ENCODE measurements at regions not wholly inside any gene's neighbourhood (a gene's known extent, or its start where the extent isn't known, plus 50 kb on each side); places are given as distances from the start of the nearest gene placed in this dataset.

GRCh38 chr14:99023371-99023770 lies 248.6 kb downstream of the BCL11B start:
- Mint-ChIP-seq H3K4me3 (no peak overlapping the region), H3K9me3 (peaks cover 12% of the 10 kb centered on the region), H3K36me3 (ENCODE audit: low read depth) (peaks cover 8% of the 10 kb centered on the region), H3K4me1 (peaks cover 10% of the 10 kb centered on the region), H3K27ac (no peak overlapping the region), H3K27me3 (no peaks in the 10 kb centered on the region)
- no peak for DNase-seq
- CTCF ChIA-PET: interaction anchor here (0.6 kb wide), 1 partner anchor 1615 kb away, joined by 3 read pairs; no protein-coding TSS in a partner anchor
- POLR2A ChIA-PET: no interaction called here

GRCh38 chr14:99024926-99025325 lies 247.1 kb downstream of the BCL11B start:
- POLR2A ChIA-PET: no interaction called here
- CTCF ChIA-PET: no interaction called here
- H3K27me3 Mint-ChIP-seq: no peaks in the 10 kb centered on the region
- H3K9me3 Mint-ChIP-seq: peaks cover 12% of the 10 kb centered on the region
- no peak for DNase-seq
- no peak overlapping the region for H3K27ac Mint-ChIP-seq
- no peak overlapping the region for H3K4me3 Mint-ChIP-seq
- H3K4me1 Mint-ChIP-seq: peaks cover 10% of the 10 kb centered on the region
- H3K36me3 Mint-ChIP-seq (ENCODE audit: low read depth): peaks cover 8% of the 10 kb centered on the region

GRCh38 chr14:99025418-99025817 lies 246.6 kb downstream of the BCL11B start:
- H3K4me1 Mint-ChIP-seq: peaks cover 8% of the 10 kb centered on the region

GRCh38 chr14:99026471-99026870 lies 245.5 kb downstream of the BCL11B start:
- Mint-ChIP-seq H3K27me3 (no peaks in the 10 kb centered on the region), H3K4me1 (peaks cover 7% of the 10 kb centered on the region), H3K36me3 (ENCODE audit: low read depth) (peaks cover 8% of the 10 kb centered on the region), H3K4me3 (no peak overlapping the region), H3K27ac (no peak overlapping the region), H3K9me3 (peaks cover 12% of the 10 kb centered on the region)
- no peak for DNase-seq
- POLR2A ChIA-PET: no interaction called here
- CTCF ChIA-PET: no interaction called here

More at GRCh38 chr14:99025418-99025817, 246.6 kb downstream of the BCL11B start:
- Mint-ChIP-seq H3K27me3 (no peaks in the 10 kb centered on the region), H3K9me3 (peaks cover 12% of the 10 kb centered on the region), H3K27ac (no peak overlapping the region), H3K4me3 (no peak overlapping the region), H3K36me3 (ENCODE audit: low read depth) (peaks cover 8% of the 10 kb centered on the region)
- POLR2A ChIA-PET: no interaction called here
- CTCF ChIA-PET: no interaction called here
- no peak for DNase-seq

- POLR2A ChIA-PET: no interaction called here
- Mint-ChIP-seq H3K4me1 (no peaks in the 10 kb centered on the region), H3K9me3 (peaks cover 8% of the 10 kb centered on the region), H3K36me3 (ENCODE audit: low read depth) (peaks cover 5% of the 10 kb centered on the region), H3K27ac (no peak overlapping the region), H3K27me3 (no peaks in the 10 kb centered on the region), H3K4me3 (no peak overlapping the region)
- CTCF ChIA-PET: no interaction called here
- DNase-seq: no peak
Observed at GRCh38 chr14:99028041-99028440, 244.0 kb downstream of the BCL11B start.

GRCh38 chr14:99028521-99028920 lies 243.5 kb downstream of the BCL11B start:
- no peak for DNase-seq
- CTCF ChIA-PET: no interaction called here
- no peaks in the 10 kb centered on the region for H3K4me1 Mint-ChIP-seq
- no peak overlapping the region for H3K4me3 Mint-ChIP-seq
- POLR2A ChIA-PET: no interaction called here
- peaks cover 8% of the 10 kb centered on the region for H3K9me3 Mint-ChIP-seq
- peaks cover 5% of the 10 kb centered on the region for H3K36me3 Mint-ChIP-seq (ENCODE audit: low read depth)
- H3K27me3 Mint-ChIP-seq: no peaks in the 10 kb centered on the region
- no peak overlapping the region for H3K27ac Mint-ChIP-seq

- peaks cover 5% of the 10 kb centered on the region for H3K36me3 Mint-ChIP-seq (ENCODE audit: low read depth)
- ChIA-PET POLR2A (no interaction called here), CTCF (no interaction called here)
- H3K9me3 Mint-ChIP-seq: peaks cover 6% of the 10 kb centered on the region
- H3K4me1 Mint-ChIP-seq: no peaks in the 10 kb centered on the region
- H3K27me3 Mint-ChIP-seq: no peaks in the 10 kb centered on the region
- no peak overlapping the region for H3K27ac Mint-ChIP-seq
- DNase-seq: no peak
- H3K4me3 Mint-ChIP-seq: no peak overlapping the region
Observed at GRCh38 chr14:99029145-99029915, 242.7 kb downstream of the BCL11B start.

- POLR2A ChIA-PET: no interaction called here
- H3K9me3 Mint-ChIP-seq: peaks cover 6% of the 10 kb centered on the region
- H3K4me1 Mint-ChIP-seq: no peaks in the 10 kb centered on the region
- no peak for DNase-seq
- no peaks in the 10 kb centered on the region for H3K27me3 Mint-ChIP-seq
- no peak overlapping the region for H3K27ac Mint-ChIP-seq
- CTCF ChIA-PET: no interaction called here
- no peak overlapping the region for H3K4me3 Mint-ChIP-seq
- peaks cover 5% of the 10 kb centered on the region for H3K36me3 Mint-ChIP-seq (ENCODE audit: low read depth)
Observed at GRCh38 chr14:99029916-99030305, 242.1 kb downstream of the BCL11B start.

GRCh38 chr14:99030454-99030853 lies 241.5 kb downstream of the BCL11B start:
- Mint-ChIP-seq H3K27ac (no peak overlapping the region), H3K4me1 (no peaks in the 10 kb centered on the region), H3K27me3 (no peaks in the 10 kb centered on the region), H3K9me3 (peaks cover 6% of the 10 kb centered on the region), H3K4me3 (no peak overlapping the region), H3K36me3 (ENCODE audit: low read depth) (peaks cover 5% of the 10 kb centered on the region)
- no peak for DNase-seq
- ChIA-PET CTCF (no interaction called here), POLR2A (no interaction called here)

- Mint-ChIP-seq H3K4me1 (no peaks in the 10 kb centered on the region), H3K9me3 (no peaks in the 10 kb centered on the region), H3K27ac (no peak overlapping the region), H3K27me3 (no peaks in the 10 kb centered on the region), H3K36me3 (ENCODE audit: low read depth) (no peaks in the 10 kb centered on the region), H3K4me3 (no peak overlapping the region)
- ChIA-PET CTCF (no interaction called here), POLR2A (no interaction called here)
- DNase-seq: no peak
Observed at GRCh38 chr14:99032759-99033158, 239.2 kb downstream of the BCL11B start.

- Mint-ChIP-seq H3K4me1 (no peaks in the 10 kb centered on the region), H3K36me3 (ENCODE audit: low read depth) (no peaks in the 10 kb centered on the region), H3K4me3 (no peak overlapping the region), H3K27ac (no peak overlapping the region), H3K9me3 (no peaks in the 10 kb centered on the region), H3K27me3 (no peaks in the 10 kb centered on the region)
- DNase-seq: no peak
- ChIA-PET POLR2A (no interaction called here), CTCF (no interaction called here)
Observed at GRCh38 chr14:99033951-99034350, 238.0 kb downstream of the BCL11B start.

GRCh38 chr14:99034711-99035171 lies 237.3 kb downstream of the BCL11B start:
- Mint-ChIP-seq H3K4me1 (no peaks in the 10 kb centered on the region), H3K36me3 (ENCODE audit: low read depth) (no peaks in the 10 kb centered on the region), H3K9me3 (no peaks in the 10 kb centered on the region), H3K27ac (no peak overlapping the region), H3K27me3 (no peaks in the 10 kb centered on the region), H3K4me3 (no peak overlapping the region)
- ChIA-PET CTCF (no interaction called here), POLR2A (no interaction called here)
- DNase-seq: no peak

GRCh38 chr14:99035268-99035667 lies 236.7 kb downstream of the BCL11B start:
- no peaks in the 10 kb centered on the region for H3K27me3 Mint-ChIP-seq
- DNase-seq: no peak
- H3K27ac Mint-ChIP-seq: no peak overlapping the region
- POLR2A ChIA-PET: no interaction called here
- no peaks in the 10 kb centered on the region for H3K9me3 Mint-ChIP-seq
- CTCF ChIA-PET: no interaction called here
- no peaks in the 10 kb centered on the region for H3K4me1 Mint-ChIP-seq
- no peak overlapping the region for H3K4me3 Mint-ChIP-seq
- no peaks in the 10 kb centered on the region for H3K36me3 Mint-ChIP-seq (ENCODE audit: low read depth)

- CTCF ChIA-PET: no interaction called here
Observed at GRCh38 chr14:99035712-99036610, 236.0 kb downstream of the BCL11B start.

More at GRCh38 chr14:99035712-99036610, 236.0 kb downstream of the BCL11B start:
- POLR2A ChIA-PET: no interaction called here
- Mint-ChIP-seq H3K27ac (no peak overlapping the region), H3K9me3 (no peaks in the 10 kb centered on the region), H3K4me3 (no peak overlapping the region), H3K36me3 (ENCODE audit: low read depth) (no peaks in the 10 kb centered on the region), H3K4me1 (no peaks in the 10 kb centered on the region), H3K27me3 (no peaks in the 10 kb centered on the region)
- no peak for DNase-seq
